ENCODE measurements at regions not wholly inside any gene's neighbourhood (a gene's known extent, or its start where the extent isn't known, plus 50 kb on each side); places are given as distances from the start of the nearest gene placed in this dataset.

DNA sequence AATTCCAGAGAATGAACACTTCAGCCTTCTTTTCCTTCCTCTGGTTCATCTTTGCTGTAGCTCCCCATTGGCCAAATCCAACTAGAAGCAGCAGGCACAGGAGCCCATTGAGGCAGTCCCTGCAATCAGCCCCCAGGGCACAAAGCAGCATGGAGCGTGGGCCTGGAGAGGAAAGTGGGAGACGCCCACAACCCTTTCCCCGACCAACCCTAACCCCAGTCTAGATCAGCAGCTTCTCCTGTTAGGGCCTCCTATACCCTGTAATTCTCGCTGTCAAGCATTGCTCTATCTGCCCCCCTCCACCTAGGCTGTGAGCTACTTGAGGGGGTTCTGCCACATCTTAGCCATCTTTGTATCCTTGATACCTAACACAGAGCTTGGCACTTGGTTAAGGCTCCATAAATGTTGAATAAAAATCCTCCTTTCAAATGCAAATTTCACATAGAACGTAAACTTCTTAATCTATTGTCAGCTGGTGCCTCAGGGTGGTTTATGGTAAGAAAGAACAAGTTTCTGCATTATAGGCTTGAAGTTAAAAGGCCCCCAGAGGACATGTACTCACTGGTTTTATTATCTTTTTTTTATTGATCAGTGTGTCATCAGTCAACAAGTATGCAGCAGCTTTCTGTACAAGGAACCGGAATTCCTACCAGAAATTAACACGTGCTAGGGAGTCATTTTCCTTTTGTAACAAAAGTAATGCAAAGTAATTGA, 97.9 kb upstream of the PFN2 start:
- TF ChIP-seq, protein P1, sequence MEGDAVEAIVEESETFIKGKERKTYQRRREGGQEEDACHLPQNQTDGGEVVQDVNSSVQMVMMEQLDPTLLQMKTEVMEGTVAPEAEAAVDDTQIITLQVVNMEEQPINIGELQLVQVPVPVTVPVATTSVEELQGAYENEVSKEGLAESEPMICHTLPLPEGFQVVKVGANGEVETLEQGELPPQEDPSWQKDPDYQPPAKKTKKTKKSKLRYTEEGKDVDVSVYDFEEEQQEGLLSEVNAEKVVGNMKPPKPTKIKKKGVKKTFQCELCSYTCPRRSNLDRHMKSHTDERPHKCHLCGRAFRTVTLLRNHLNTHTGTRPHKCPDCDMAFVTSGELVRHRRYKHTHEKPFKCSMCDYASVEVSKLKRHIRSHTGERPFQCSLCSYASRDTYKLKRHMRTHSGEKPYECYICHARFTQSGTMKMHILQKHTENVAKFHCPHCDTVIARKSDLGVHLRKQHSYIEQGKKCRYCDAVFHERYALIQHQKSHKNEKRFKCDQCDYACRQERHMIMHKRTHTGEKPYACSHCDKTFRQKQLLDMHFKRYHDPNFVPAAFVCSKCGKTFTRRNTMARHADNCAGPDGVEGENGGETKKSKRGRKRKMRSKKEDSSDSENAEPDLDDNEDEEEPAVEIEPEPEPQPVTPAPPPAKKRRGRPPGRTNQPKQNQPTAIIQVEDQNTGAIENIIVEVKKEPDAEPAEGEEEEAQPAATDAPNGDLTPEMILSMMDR (IDR thresholded peaks at IDR 0.05) = no peak
- no peak for TF ChIP-seq POLR2A (IDR thresholded peaks at IDR 0.05)
